ENCODE measurements at regions not wholly inside any gene's neighbourhood (a gene's known extent, or its start where the extent isn't known, plus 50 kb on each side); places are given as distances from the start of the nearest gene placed in this dataset.

- FAIRE-seq, result no peak
- TF ChIP-seq CTCF (IDR thresholded peaks at IDR 0.05; ENCODE audit: insufficient read depth, low read length, severe bottlenecking), result no peak
- Histone ChIP-seq H3K36me3 (ENCODE audit: control insufficient read depth, insufficient read depth, low read length) (no peaks in the 10 kb centered on the region), H3K27me3 (ENCODE audit: control insufficient read depth, insufficient read depth, low read length) (no peaks in the 10 kb centered on the region), H3K4me3 (ENCODE audit: low read depth, low read length) (no peak overlapping the region)
- DNase-seq (ENCODE audit: low read depth), result no peak
Observed at GRCh38 chr1:38600905-38601304, 258.7 kb downstream of the RRAGC start.

- H3K36me3 ChIP-seq (ENCODE audit: control insufficient read depth, insufficient read depth, low read length), result no peaks in the 10 kb centered on the region
- FAIRE-seq, result no peak
- H3K27me3 ChIP-seq (ENCODE audit: control insufficient read depth, insufficient read depth, low read length), result no peaks in the 10 kb centered on the region
- no peak overlapping the region for H3K4me3 ChIP-seq (ENCODE audit: low read depth, low read length)
- no peak for DNase-seq (ENCODE audit: low read depth)
- no peak for TF ChIP-seq CTCF (IDR thresholded peaks at IDR 0.05; ENCODE audit: insufficient read depth, low read length, severe bottlenecking)
Observed at GRCh38 chr1:38600286-38600685, 259.3 kb downstream of the RRAGC start.

- no peaks in the 10 kb centered on the region for H3K36me3 ChIP-seq (ENCODE audit: control insufficient read depth, insufficient read depth, low read length)
- no peak overlapping the region for H3K4me3 ChIP-seq (ENCODE audit: low read depth, low read length)
- no peak for FAIRE-seq
- H3K27me3 ChIP-seq (ENCODE audit: control insufficient read depth, insufficient read depth, low read length), result no peaks in the 10 kb centered on the region
- no peak for TF ChIP-seq CTCF (IDR thresholded peaks at IDR 0.05; ENCODE audit: insufficient read depth, low read length, severe bottlenecking)
- DNase-seq (ENCODE audit: low read depth), result no peak
Observed at GRCh38 chr1:38598118-38598517, 261.5 kb downstream of the RRAGC start.

GRCh38 chr1:38589036-38589435 lies 270.5 kb downstream of the RRAGC start:
- Histone ChIP-seq H3K27me3 (ENCODE audit: control insufficient read depth, insufficient read depth, low read length) (peaks cover 5% of the 10 kb centered on the region), H3K36me3 (ENCODE audit: control insufficient read depth, insufficient read depth, low read length) (no peaks in the 10 kb centered on the region), H3K4me3 (ENCODE audit: low read depth, low read length) (no peak overlapping the region)
- DNase-seq (ENCODE audit: low read depth) (peak; percentile 87), FAIRE-seq (no peak)
- TF ChIP-seq CTCF (IDR thresholded peaks at IDR 0.05; ENCODE audit: insufficient read depth, low read length, severe bottlenecking), result no peak

GRCh38 chr1:38587766-38588165 lies 271.8 kb downstream of the RRAGC start:
- no peak for DNase-seq (ENCODE audit: low read depth)
- TF ChIP-seq CTCF (IDR thresholded peaks at IDR 0.05; ENCODE audit: insufficient read depth, low read length, severe bottlenecking), result no peak
- no peak for FAIRE-seq

GRCh38 chr1:38586993-38587646 lies 272.5 kb downstream of the RRAGC start:
- DNase-seq (ENCODE audit: low read depth) (peak; percentile 30), FAIRE-seq (no peak)
- Histone ChIP-seq H3K4me3 (ENCODE audit: low read depth, low read length) (no peak overlapping the region), H3K27me3 (ENCODE audit: control insufficient read depth, insufficient read depth, low read length) (peaks cover 5% of the 10 kb centered on the region), H3K36me3 (ENCODE audit: control insufficient read depth, insufficient read depth, low read length) (no peaks in the 10 kb centered on the region)
- TF ChIP-seq CTCF (IDR thresholded peaks at IDR 0.05; ENCODE audit: insufficient read depth, low read length, severe bottlenecking), result peak; percentile 93

More at GRCh38 chr1:38587766-38588165, 271.8 kb downstream of the RRAGC start:
- no peak overlapping the region for H3K4me3 ChIP-seq (ENCODE audit: low read depth, low read length)
- H3K27me3 ChIP-seq (ENCODE audit: control insufficient read depth, insufficient read depth, low read length), result peaks cover 5% of the 10 kb centered on the region
- no peaks in the 10 kb centered on the region for H3K36me3 ChIP-seq (ENCODE audit: control insufficient read depth, insufficient read depth, low read length)
